HL-60 (cell line): ENCODE measurements at regions not wholly inside any gene's neighbourhood (a gene's known extent, or its start where the extent isn't known, plus 50 kb on each side); places are given as distances from the start of the nearest gene placed in this dataset.

ENCODE experiments used
- DNase-seq, 2 experiments: peaks; one replicate each; pipeline ENCODE4 v3.0.0-alpha.2; 2010 to 2020; ENCODE audit warnings: low read depth in 1 of 2, low spot score in 1 of 2
- H3K27ac ChIP-seq: fragments of 250-450 bp; sonication (Bioruptor Pico); replicated peaks from 2 replicates; pipeline ENCODE4 v1.5.1; 2020; ENCODE audit warnings: mild to moderate bottlenecking, moderate library complexity
- H3K27me3 ChIP-seq: fragments of 250-450 bp; sonication (Bioruptor Pico); 2 replicates; pipeline ENCODE4 v1.5.1; 2021; ENCODE audit warnings: mild to moderate bottlenecking, moderate library complexity; ENCODE audit not compliant: insufficient read depth, poor library complexity, severe bottlenecking
- H3K4me3 ChIP-seq: replicated peaks from 2 replicates; pipeline ENCODE4 v1.5.1; 2011; ENCODE audit warnings: mild to moderate bottlenecking, control low read depth, low read length; ENCODE audit not compliant: insufficient read depth
- CTCF ChIP-seq: IDR thresholded peaks from one replicate; pipeline ENCODE4 v1.5.1; 2011; ENCODE audit warnings: low read length, control low read depth, inconsistent platforms; ENCODE audit not compliant: insufficient read depth
- GABPA ChIP-seq: IDR thresholded peaks from 2 replicates; pipeline ENCODE4 v1.6.1; 2012; ENCODE audit warnings: low read depth
- POLR2AphosphoS5 ChIP-seq: IDR thresholded peaks from 2 replicates; pipeline ENCODE4 v1.6.1; 2012; ENCODE audit warnings: low read depth
- REST ChIP-seq: IDR thresholded peaks from 2 replicates; pipeline ENCODE4 v1.6.1; 2012; ENCODE audit warnings: low read depth; ENCODE audit not compliant: insufficient replicate concordance
- SPI1 ChIP-seq: IDR thresholded peaks from 2 replicates; pipeline ENCODE4 v1.6.1; 2012; ENCODE audit warnings: low read depth, mild to moderate bottlenecking, borderline replicate concordance

- DNase-seq = no peak
- H3K27me3 ChIP-seq = no peaks in the 10 kb centered on the region
- TF ChIP-seq SPI1 = no peak
- TF ChIP-seq POLR2AphosphoS5 = no peak
- TF ChIP-seq GABPA = no peak
- no peak for TF ChIP-seq REST
- TF ChIP-seq CTCF = no peak
Measured at GRCh38 chr11:112344040-112344413, 83.4 kb upstream of the PLET1 start.

GRCh38 chr11:112345166-112345565 is 84.5 kb upstream of the PLET1 start:
- TF ChIP-seq GABPA (no peak), SPI1 (no peak), CTCF (no peak), REST (no peak), POLR2AphosphoS5 (no peak)
- Histone ChIP-seq H3K27ac (no peak overlapping the region), H3K27me3 (no peaks in the 10 kb centered on the region), H3K4me3 (no peak overlapping the region)
- DNase-seq = no peak

More at GRCh38 chr11:112344040-112344413, 83.4 kb upstream of the PLET1 start:
- no peak overlapping the region for H3K4me3 ChIP-seq
- no peak overlapping the region for H3K27ac ChIP-seq

GRCh38 chr11:112345706-112346105 is 85.0 kb upstream of the PLET1 start:
- TF ChIP-seq POLR2AphosphoS5 (no peak), CTCF (peak; percentile 4)
- H3K27me3 ChIP-seq = no peaks in the 10 kb centered on the region
- no peak overlapping the region for H3K4me3 ChIP-seq
- no peak for DNase-seq
- no peak overlapping the region for H3K27ac ChIP-seq

GRCh38 chr11:112346586-112346985 is 85.9 kb upstream of the PLET1 start:
- H3K4me3 ChIP-seq = no peak overlapping the region
- no peak overlapping the region for H3K27ac ChIP-seq
- no peaks in the 10 kb centered on the region for H3K27me3 ChIP-seq
- TF ChIP-seq POLR2AphosphoS5 (no peak), REST (no peak), GABPA (no peak), CTCF (no peak), SPI1 (no peak)
- DNase-seq = no peak
